Suprapubic skin (tissue), 4 donors: ENCODE measurements at regions not wholly inside any gene's neighbourhood (a gene's known extent, or its start where the extent isn't known, plus 50 kb on each side); places are given as distances from the start of the nearest gene placed in this dataset.

Experiments used
- DNase-seq, 2 donors: peaks; one replicate each; pipeline ENCODE4 v3.0.0-alpha.2; 2019; ENCODE audit warnings: low spot score in 2 of 2
- H3K27ac ChIP-seq: fragments of 200-600 bp; sonication (generic); one replicate; pipeline ENCODE4 v1.5.1; 2019
- H3K27me3 ChIP-seq: fragments of 200-600 bp; sonication (generic); one replicate; pipeline ENCODE4 v1.5.1; 2019
- H3K36me3 ChIP-seq: fragments of 200-600 bp; sonication (generic); one replicate; pipeline ENCODE4 v1.5.1; 2019
- H3K4me1 ChIP-seq: fragments of 200-600 bp; sonication (generic); one replicate; pipeline ENCODE4 v1.5.1; 2019
- H3K4me3 ChIP-seq: fragments of 200-600 bp; sonication (generic); one replicate; pipeline ENCODE4 v1.5.1; 2019; ENCODE audit warnings: mild to moderate bottlenecking
- H3K9me3 ChIP-seq: fragments of 200-600 bp; sonication (generic); one replicate; pipeline ENCODE4 v1.5.1; 2019
- CTCF ChIP-seq, 2 donors: fragments of 200-600 bp in 1 of 2; fragments of 450-650 bp in 1 of 2; sonication (generic) in 1 of 2; IDR thresholded peaks; one replicate each; pipeline ENCODE4 v1.5.1; 2016 to 2019; ENCODE audit warnings: antibody characterized with exemption in 2 of 2, mild to moderate bottlenecking in 1 of 2, moderate library complexity in 1 of 2
- EP300 ChIP-seq: sonication (generic); formaldehyde crosslinking; IDR thresholded peaks from one replicate; pipeline ENCODE4 v1.6.1; 2017; ENCODE audit warnings: antibody characterized with exemption
- POLR2A ChIP-seq, 2 donors: fragments of 450-650 bp; IDR thresholded peaks; one replicate each; pipeline ENCODE4 v1.6.1; 2017; ENCODE audit warnings: antibody characterized with exemption in 2 of 2, mild to moderate bottlenecking in 2 of 2, moderate library complexity in 2 of 2
- POLR2AphosphoS5 ChIP-seq, 3 donors: sonication (generic); formaldehyde crosslinking; IDR thresholded peaks; one replicate each; pipeline ENCODE4 v1.6.1; 2017; ENCODE audit warnings: antibody characterized with exemption in 3 of 3
- WGBS: methylation state at CpG from one replicate; pipeline ENCODE4 v1.1.5; 2018; 5-methylcytosine and 5-hydroxymethylcytosine counted together

GRCh38 chr13:40028446-40028845, 373.0 kb downstream of the COG6 start:
- no peaks in the 10 kb centered on the region for H3K4me1 ChIP-seq
- 93% methylated on average over 2 of the region's 2 CpGs for WGBS
- TF ChIP-seq EP300 (no peak), POLR2AphosphoS5 (IDR thresholded peaks at IDR 0.05) (no peak), CTCF (IDR thresholded peaks at IDR 0.05) (no peak), POLR2A (IDR thresholded peaks at IDR 0.05) (no peak)
- H3K4me3 ChIP-seq, result no peak overlapping the region
- DNase-seq, result no peak
- H3K27ac ChIP-seq, result no peak overlapping the region
- no peaks in the 10 kb centered on the region for H3K27me3 ChIP-seq
- peaks cover 6% of the 10 kb centered on the region for H3K9me3 ChIP-seq
- H3K36me3 ChIP-seq, result no peaks in the 10 kb centered on the region

DNA sequence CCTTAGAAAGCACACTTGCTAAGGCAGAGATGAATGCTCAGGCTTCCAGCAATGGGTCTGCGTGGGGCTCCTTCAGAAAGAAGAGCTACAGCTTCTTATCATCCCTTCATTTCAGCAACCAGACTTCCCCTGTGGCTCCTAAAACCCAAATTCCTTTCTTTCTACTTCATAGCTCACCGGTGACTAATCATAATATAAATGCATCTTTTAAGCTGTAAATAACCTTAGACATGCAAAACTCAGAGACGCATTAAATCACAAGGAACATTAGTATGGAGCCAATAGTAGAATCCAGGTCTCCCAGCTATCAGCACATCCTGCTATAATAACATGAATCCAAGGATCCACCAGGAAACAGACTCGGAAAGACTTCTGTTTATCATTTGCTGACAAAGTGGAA, 375.6 kb downstream of the COG6 start:
- Histone ChIP-seq H3K27ac (no peak overlapping the region), H3K9me3 (peaks cover 6% of the 10 kb centered on the region), H3K36me3 (no peaks in the 10 kb centered on the region), H3K27me3 (no peaks in the 10 kb centered on the region), H3K4me1 (peaks cover 8% of the 10 kb centered on the region), H3K4me3 (no peak overlapping the region)
- TF ChIP-seq EP300, result no peak
- 39% methylated on average over 4 of the region's 4 CpGs for WGBS
- no peak for DNase-seq

GRCh38 chr13:40039061-40039460, 383.6 kb downstream of the COG6 start:
- WGBS, result 84% methylated on average over 2 of the region's 2 CpGs

GRCh38 chr13:40042991-40043390, 387.5 kb downstream of the COG6 start:
- H3K4me3 ChIP-seq, result no peak overlapping the region
- H3K36me3 ChIP-seq, result no peaks in the 10 kb centered on the region
- WGBS, result 47% methylated on average over 3 of the region's 3 CpGs
- no peak for DNase-seq
- H3K9me3 ChIP-seq, result no peaks in the 10 kb centered on the region
- H3K4me1 ChIP-seq, result no peaks in the 10 kb centered on the region
- TF ChIP-seq POLR2AphosphoS5 (IDR thresholded peaks at IDR 0.05) (no peak), POLR2A (IDR thresholded peaks at IDR 0.05) (no peak), CTCF (IDR thresholded peaks at IDR 0.05) (no peak), EP300 (no peak)
- H3K27me3 ChIP-seq, result peaks cover 3% of the 10 kb centered on the region
- H3K27ac ChIP-seq, result no peak overlapping the region

More at GRCh38 chr13:40039061-40039460, 383.6 kb downstream of the COG6 start:
- no peak for TF ChIP-seq POLR2A (IDR thresholded peaks at IDR 0.05)
- TF ChIP-seq EP300, result no peak
- no peak for TF ChIP-seq POLR2AphosphoS5 (IDR thresholded peaks at IDR 0.05)
- TF ChIP-seq CTCF (IDR thresholded peaks at IDR 0.05), result no peak
- no peaks in the 10 kb centered on the region for H3K9me3 ChIP-seq
- no peak for DNase-seq
- no peak overlapping the region for H3K27ac ChIP-seq
- H3K36me3 ChIP-seq, result no peaks in the 10 kb centered on the region
- H3K4me3 ChIP-seq, result no peak overlapping the region
- H3K4me1 ChIP-seq, result peaks cover 8% of the 10 kb centered on the region
- H3K27me3 ChIP-seq, result no peaks in the 10 kb centered on the region

GRCh38 chr13:40043764-40044163, 388.3 kb downstream of the COG6 start:
- H3K27me3 ChIP-seq, result peaks cover 3% of the 10 kb centered on the region
- no peaks in the 10 kb centered on the region for H3K9me3 ChIP-seq
- TF ChIP-seq EP300 (no peak), POLR2A (IDR thresholded peaks at IDR 0.05) (no peak), CTCF (IDR thresholded peaks at IDR 0.05) (no peak), POLR2AphosphoS5 (IDR thresholded peaks at IDR 0.05) (no peak)
- no peaks in the 10 kb centered on the region for H3K4me1 ChIP-seq
- 64% methylated on average over 3 of the region's 3 CpGs for WGBS
- no peak for DNase-seq
- no peak overlapping the region for H3K4me3 ChIP-seq
- no peak overlapping the region for H3K27ac ChIP-seq
- H3K36me3 ChIP-seq, result no peaks in the 10 kb centered on the region

DNA sequence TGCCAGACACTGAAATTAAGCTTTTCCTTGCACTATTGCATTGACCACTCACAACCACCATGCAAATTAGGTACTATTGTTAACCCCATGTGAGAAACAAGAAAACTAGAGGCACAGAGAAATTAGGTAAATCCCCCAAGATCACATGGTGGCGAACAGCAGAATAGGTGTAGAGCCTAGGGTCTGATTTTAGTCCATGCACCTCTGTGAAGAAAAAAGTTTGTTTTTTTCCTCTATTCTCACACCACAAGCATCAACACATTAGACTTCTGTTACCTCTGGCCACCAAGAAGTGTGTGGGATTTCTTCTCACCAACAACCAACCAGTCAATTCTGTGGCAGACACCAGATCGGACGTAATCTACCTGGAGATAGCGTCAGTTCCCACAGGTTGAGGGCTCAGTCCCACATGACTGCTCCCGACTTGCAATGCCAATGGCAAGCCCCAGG, 391.9 kb downstream of the COG6 start:
- Histone ChIP-seq H3K27ac (no peak overlapping the region), H3K4me3 (no peak overlapping the region), H3K9me3 (no peaks in the 10 kb centered on the region), H3K36me3 (no peaks in the 10 kb centered on the region), H3K4me1 (no peaks in the 10 kb centered on the region), H3K27me3 (peaks cover 3% of the 10 kb centered on the region)
- TF ChIP-seq POLR2AphosphoS5 (IDR thresholded peaks at IDR 0.05) (no peak), POLR2A (IDR thresholded peaks at IDR 0.05) (no peak), CTCF (IDR thresholded peaks at IDR 0.05) (no peak), EP300 (no peak)
- DNase-seq, result no peak
- WGBS, result 90% methylated on average over 5 of the region's 5 CpGs
